GM23338 (cell line): ENCODE measurements at regions not wholly inside any gene's neighbourhood (a gene's known extent, or its start where the extent isn't known, plus 50 kb on each side); places are given as distances from the start of the nearest gene placed in this dataset.
A peak's percentile ranks its signal among the peaks of the same experiment; 100 is the strongest.

Experiments used
- ATAC-seq: fragments of 200-7000 bp; cut with Tn5 transposase; 3 replicates; pipeline ENCODE4 v1.9.1; 2020
- DNase-seq: peaks from one replicate; pipeline ENCODE4 v3.0.0-alpha.2; 2015; ENCODE audit warnings: low spot score
- H2AFZ ChIP-seq: fragments of 200-600 bp; sonication (generic); 2 replicates; pipeline ENCODE4 v1.8.0; 2016; ENCODE audit warnings: antibody characterized with exemption, mild to moderate bottlenecking, moderate library complexity
- H3F3A ChIP-seq: fragments of 200-600 bp; sonication (generic); replicated peaks from 2 replicates; pipeline ENCODE4 v1.8.0; 2017; ENCODE audit warnings: antibody characterized with exemption, mixed run types, low read depth
- H3K27ac ChIP-seq: fragments of 200-600 bp; sonication (generic); 2 replicates; pipeline ENCODE4 v1.6.1; 2016; ENCODE audit warnings: low read depth
- H3K27me3 ChIP-seq: fragments of 200-600 bp; sonication (generic); 2 replicates; pipeline ENCODE4 v1.8.0; 2016; ENCODE audit warnings: mild to moderate bottlenecking, mixed run types, moderate library complexity; ENCODE audit not compliant: insufficient read depth
- H3K36me3 ChIP-seq: fragments of 200-600 bp; sonication (generic); 2 replicates; pipeline ENCODE4 v1.8.0; 2016; ENCODE audit warnings: mild to moderate bottlenecking; ENCODE audit not compliant: insufficient read depth
- H3K4me1 ChIP-seq: fragments of 200-600 bp; sonication (generic); 2 replicates; pipeline ENCODE4 v1.8.0; 2016; ENCODE audit warnings: mild to moderate bottlenecking, moderate library complexity; ENCODE audit not compliant: insufficient read depth
- H3K4me2 ChIP-seq: fragments of 200-600 bp; sonication (generic); 2 replicates; pipeline ENCODE4 v1.7.1; 2017; ENCODE audit warnings: mixed run types
- H3K4me3 ChIP-seq: fragments of 200-600 bp; sonication (generic); 2 replicates; pipeline ENCODE4 v1.6.1; 2016; ENCODE audit warnings: mixed run types
- H3K79me2 ChIP-seq: fragments of 200-600 bp; sonication (generic); replicated peaks from 2 replicates; pipeline ENCODE4 v1.8.0; 2017; ENCODE audit warnings: mild to moderate bottlenecking; ENCODE audit not compliant: insufficient read depth
- H3K9me2 ChIP-seq: fragments of 200-600 bp; sonication (generic); 2 replicates; pipeline ENCODE4 v1.8.0; 2017; ENCODE audit not compliant: insufficient read depth
- H4K20me1 ChIP-seq: fragments of 200-600 bp; sonication (generic); replicated peaks from 2 replicates; pipeline ENCODE4 v1.8.0; 2017; ENCODE audit warnings: mild to moderate bottlenecking; ENCODE audit not compliant: insufficient read depth
- H3K27ac Mint-ChIP-seq: 2 replicates; pipeline ENCODE4 v1.8.0; 2020; ENCODE audit warnings: inconsistent platforms, mild to moderate bottlenecking, moderate library complexity, mixed read lengths
- H3K27me3 Mint-ChIP-seq: 3 replicates; pipeline ENCODE4 v1.8.0; 2022; ENCODE audit warnings: low read depth, mild to moderate bottlenecking, moderate library complexity, mixed read lengths, inconsistent platforms; ENCODE audit not compliant: insufficient read depth, poor library complexity
- H3K36me3 Mint-ChIP-seq: 3 replicates; pipeline ENCODE4 v1.8.0; 2021; ENCODE audit warnings: low read depth, mild to moderate bottlenecking, inconsistent platforms, moderate library complexity, mixed read lengths
- H3K4me1 Mint-ChIP-seq: 3 replicates; pipeline ENCODE4 v1.8.0; 2020; ENCODE audit warnings: mild to moderate bottlenecking, inconsistent platforms, mixed read lengths
- H3K4me3 Mint-ChIP-seq: 3 replicates; pipeline ENCODE4 v1.8.0; 2021; ENCODE audit warnings: moderate library complexity, mild to moderate bottlenecking, inconsistent platforms, mixed read lengths
- H3K9me3 Mint-ChIP-seq: 3 replicates; pipeline ENCODE4 v1.8.0; 2020; ENCODE audit warnings: moderate library complexity, mild to moderate bottlenecking, inconsistent platforms, mixed read lengths
- CREB1 ChIP-seq: fragments of 250-450 bp; sonication (Bioruptor Pico); IDR thresholded peaks from 2 replicates; pipeline ENCODE4 v1.5.0; 2020; ENCODE audit warnings: low read depth, mild to moderate bottlenecking, moderate library complexity
- EZH2 ChIP-seq: fragments of 200-600 bp; sonication (generic); IDR thresholded peaks from one replicate; pipeline ENCODE4 v1.8.0; 2017; ENCODE audit warnings: antibody characterized with exemption, mild to moderate bottlenecking, low read depth; ENCODE audit not compliant: unreplicated experiment
- EZH2phosphoT487 ChIP-seq: fragments of 200-600 bp; sonication (generic); IDR thresholded peaks from one replicate; pipeline ENCODE4 v1.8.1; 2018; ENCODE audit warnings: antibody characterized with exemption; ENCODE audit not compliant: unreplicated experiment
- NANOG ChIP-seq: IDR thresholded peaks from 2 replicates; pipeline ENCODE4 v1.6.1; 2016; ENCODE audit warnings: antibody characterized with exemption, borderline replicate concordance
- POLR2AphosphoS5 ChIP-seq: IDR thresholded peaks from 2 replicates; pipeline ENCODE4 v1.6.1; 2016; ENCODE audit warnings: antibody characterized with exemption, low read depth
- STAT1 ChIP-seq: IDR thresholded peaks from one replicate; pipeline ENCODE4 v1.6.1; 2016; ENCODE audit warnings: antibody characterized with exemption; ENCODE audit not compliant: unreplicated experiment
- ZNF114 ChIP-seq: fragments of 250-450 bp; sonication (Bioruptor Pico); IDR thresholded peaks from 2 replicates; pipeline ENCODE4 v1.5.0; 2020; ENCODE audit warnings: mild to moderate bottlenecking, moderate library complexity
- TF ChIP-seq, protein P1 (sequence below): fragments of 250-450 bp; sonication (Bioruptor Pico); IDR thresholded peaks from 2 replicates; pipeline ENCODE4 v1.5.0; 2020; ENCODE audit warnings: mild to moderate bottlenecking, moderate library complexity
- TF ChIP-seq, protein P2 (sequence below): IDR thresholded peaks from one replicate; pipeline ENCODE4 v1.6.1; 2018; ENCODE audit warnings: antibody characterized with exemption; ENCODE audit not compliant: unreplicated experiment

DNA sequence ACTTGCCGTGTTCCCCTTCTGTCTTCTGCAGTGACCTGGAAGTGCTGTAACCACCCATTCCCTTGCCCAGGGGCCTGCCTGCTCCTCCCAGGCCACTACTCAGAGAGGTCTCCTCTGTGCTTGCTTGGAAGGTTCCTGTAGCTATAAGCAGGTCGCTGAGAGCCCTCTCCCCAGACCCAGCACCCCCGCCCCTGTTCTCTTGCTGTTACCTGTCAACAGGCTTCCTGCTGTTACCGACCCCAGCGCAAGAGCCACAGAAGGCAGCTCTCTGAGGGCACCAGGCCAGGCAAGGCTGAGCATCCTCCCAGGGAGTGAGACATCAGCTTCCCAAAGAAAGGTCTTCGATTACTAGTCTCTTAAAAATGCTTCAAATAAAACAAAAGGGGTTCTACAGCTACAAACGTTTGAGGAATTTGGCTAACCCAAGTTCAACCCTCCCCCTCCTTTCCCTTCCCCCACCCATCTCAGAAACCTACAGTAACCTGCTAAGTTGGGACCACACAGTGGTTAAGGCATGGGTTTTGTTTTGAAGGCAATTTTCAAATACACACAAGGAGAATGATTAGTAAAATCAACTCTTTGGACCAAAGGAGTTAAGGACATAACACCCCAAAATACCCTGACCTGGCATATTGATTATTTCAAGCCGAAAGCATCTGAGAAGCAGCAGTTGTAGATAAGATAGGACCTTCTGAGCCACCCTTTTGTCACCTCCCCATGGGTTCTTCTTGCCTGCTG is 74.9 kb upstream of the MFGE8 start:
- TF ChIP-seq, protein P1, sequence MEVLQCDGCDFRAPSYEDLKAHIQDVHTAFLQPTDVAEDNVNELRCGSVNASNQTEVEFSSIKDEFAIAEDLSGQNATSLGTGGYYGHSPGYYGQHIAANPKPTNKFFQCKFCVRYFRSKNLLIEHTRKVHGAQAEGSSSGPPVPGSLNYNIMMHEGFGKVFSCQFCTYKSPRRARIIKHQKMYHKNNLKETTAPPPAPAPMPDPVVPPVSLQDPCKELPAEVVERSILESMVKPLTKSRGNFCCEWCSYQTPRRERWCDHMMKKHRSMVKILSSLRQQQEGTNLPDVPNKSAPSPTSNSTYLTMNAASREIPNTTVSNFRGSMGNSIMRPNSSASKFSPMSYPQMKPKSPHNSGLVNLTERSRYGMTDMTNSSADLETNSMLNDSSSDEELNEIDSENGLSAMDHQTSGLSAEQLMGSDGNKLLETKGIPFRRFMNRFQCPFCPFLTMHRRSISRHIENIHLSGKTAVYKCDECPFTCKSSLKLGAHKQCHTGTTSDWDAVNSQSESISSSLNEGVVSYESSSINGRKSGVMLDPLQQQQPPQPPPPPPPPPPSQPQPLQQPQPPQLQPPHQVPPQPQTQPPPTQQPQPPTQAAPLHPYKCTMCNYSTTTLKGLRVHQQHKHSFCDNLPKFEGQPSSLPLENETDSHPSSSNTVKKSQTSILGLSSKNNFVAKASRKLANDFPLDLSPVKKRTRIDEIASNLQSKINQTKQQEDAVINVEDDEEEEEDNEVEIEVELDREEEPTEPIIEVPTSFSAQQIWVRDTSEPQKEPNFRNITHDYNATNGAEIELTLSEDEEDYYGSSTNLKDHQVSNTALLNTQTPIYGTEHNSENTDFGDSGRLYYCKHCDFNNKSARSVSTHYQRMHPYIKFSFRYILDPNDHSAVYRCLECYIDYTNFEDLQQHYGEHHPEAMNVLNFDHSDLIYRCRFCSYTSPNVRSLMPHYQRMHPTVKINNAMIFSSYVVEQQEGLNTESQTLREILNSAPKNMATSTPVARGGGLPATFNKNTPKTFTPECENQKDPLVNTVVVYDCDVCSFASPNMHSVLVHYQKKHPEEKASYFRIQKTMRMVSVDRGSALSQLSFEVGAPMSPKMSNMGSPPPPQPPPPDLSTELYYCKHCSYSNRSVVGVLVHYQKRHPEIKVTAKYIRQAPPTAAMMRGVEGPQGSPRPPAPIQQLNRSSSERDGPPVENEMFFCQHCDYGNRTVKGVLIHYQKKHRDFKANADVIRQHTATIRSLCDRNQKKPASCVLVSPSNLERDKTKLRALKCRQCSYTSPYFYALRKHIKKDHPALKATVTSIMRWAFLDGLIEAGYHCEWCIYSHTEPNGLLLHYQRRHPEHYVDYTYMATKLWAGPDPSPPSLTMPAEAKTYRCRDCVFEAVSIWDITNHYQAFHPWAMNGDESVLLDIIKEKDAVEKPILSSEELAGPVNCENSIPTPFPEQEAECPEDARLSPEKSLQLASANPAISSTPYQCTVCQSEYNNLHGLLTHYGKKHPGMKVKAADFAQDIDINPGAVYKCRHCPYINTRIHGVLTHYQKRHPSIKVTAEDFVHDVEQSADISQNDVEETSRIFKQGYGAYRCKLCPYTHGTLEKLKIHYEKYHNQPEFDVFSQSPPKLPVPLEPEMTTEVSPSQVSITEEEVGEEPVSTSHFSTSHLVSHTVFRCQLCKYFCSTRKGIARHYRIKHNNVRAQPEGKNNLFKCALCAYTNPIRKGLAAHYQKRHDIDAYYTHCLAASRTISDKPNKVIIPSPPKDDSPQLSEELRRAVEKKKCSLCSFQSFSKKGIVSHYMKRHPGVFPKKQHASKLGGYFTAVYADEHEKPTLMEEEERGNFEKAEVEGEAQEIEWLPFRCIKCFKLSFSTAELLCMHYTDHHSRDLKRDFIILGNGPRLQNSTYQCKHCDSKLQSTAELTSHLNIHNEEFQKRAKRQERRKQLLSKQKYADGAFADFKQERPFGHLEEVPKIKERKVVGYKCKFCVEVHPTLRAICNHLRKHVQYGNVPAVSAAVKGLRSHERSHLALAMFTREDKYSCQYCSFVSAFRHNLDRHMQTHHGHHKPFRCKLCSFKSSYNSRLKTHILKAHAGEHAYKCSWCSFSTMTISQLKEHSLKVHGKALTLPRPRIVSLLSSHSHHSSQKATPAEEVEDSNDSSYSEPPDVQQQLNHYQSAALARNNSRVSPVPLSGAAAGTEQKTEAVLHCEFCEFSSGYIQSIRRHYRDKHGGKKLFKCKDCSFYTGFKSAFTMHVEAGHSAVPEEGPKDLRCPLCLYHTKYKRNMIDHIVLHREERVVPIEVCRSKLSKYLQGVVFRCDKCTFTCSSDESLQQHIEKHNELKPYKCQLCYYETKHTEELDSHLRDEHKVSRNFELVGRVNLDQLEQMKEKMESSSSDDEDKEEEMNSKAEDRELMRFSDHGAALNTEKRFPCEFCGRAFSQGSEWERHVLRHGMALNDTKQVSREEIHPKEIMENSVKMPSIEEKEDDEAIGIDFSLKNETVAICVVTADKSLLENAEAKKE = 0 out of 2 replicates have a peak, but pooled peaks have one; percentile 1
- 0 out of 2 replicates have a peak, but pooled peaks have one; percentile 44 for TF ChIP-seq POLR2AphosphoS5
- TF ChIP-seq NANOG = peak; percentile 16; the same call in 1 of the 2 replicates
- TF ChIP-seq EZH2phosphoT487 = no peak
- H3F3A ChIP-seq = peaks cover 12% of the 10 kb centered on the region; the same call in 1 of the 2 replicates
- no peaks in the 10 kb centered on the region for H3K27me3 ChIP-seq
- no peaks in the 10 kb centered on the region for H3K9me2 ChIP-seq
- H3K4me1 ChIP-seq = peaks cover 56% of the 10 kb centered on the region
- H3K27me3 Mint-ChIP-seq = peaks cover 24% of the 10 kb centered on the region
- peaks cover 5% of the 10 kb centered on the region; the same call in 1 of the 3 replicates for H3K36me3 Mint-ChIP-seq
- ATAC-seq (peak; percentile 33), DNase-seq (peak; percentile 86)
- H3K4me3 ChIP-seq = peak overlapping the region; percentile 39; the same call in 1 of the 2 replicates
- no peaks in the 10 kb centered on the region; the same call in 1 of the 3 replicates for H3K9me3 Mint-ChIP-seq
- peak overlapping the region; percentile 55 for H3K4me3 Mint-ChIP-seq
- H3K4me2 ChIP-seq = peak overlapping the region; percentile 65
- H3K79me2 ChIP-seq = no peaks in the 10 kb centered on the region
- H2AFZ ChIP-seq = no peak overlapping the region
- peak overlapping the region; percentile 99 for H3K27ac ChIP-seq
- peak overlapping the region; percentile 99 for H3K27ac Mint-ChIP-seq
- no peaks in the 10 kb centered on the region for H3K36me3 ChIP-seq
- peaks cover 82% of the 10 kb centered on the region for H3K4me1 Mint-ChIP-seq
- H4K20me1 ChIP-seq = no peaks in the 10 kb centered on the region

DNA sequence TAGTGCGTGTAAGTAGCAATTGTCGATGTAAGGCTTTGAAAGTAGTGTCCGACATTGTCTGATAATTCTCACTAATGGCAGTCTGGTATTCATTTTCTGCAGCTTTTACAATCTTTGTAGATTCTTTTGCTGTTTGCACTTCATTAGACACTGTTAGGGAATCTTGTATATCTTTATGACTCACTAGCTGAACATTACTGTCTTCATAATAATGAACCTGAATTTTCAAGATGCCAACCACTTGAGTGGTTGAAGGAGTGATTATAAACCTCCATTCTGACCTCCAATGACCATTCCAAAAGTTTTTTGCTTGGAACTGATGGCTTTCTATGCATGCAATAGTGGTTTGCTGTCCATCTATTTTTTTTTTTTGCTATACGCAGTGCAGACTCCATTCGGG is 76.4 kb upstream of the MFGE8 start:
- Histone ChIP-seq H3K36me3 (no peaks in the 10 kb centered on the region), H4K20me1 (no peaks in the 10 kb centered on the region), H3K4me3 (no peak overlapping the region), H2AFZ (no peak overlapping the region), H3F3A (peaks cover 21% of the 10 kb centered on the region; the same call in 1 of the 2 replicates), H3K27me3 (no peaks in the 10 kb centered on the region), H3K27ac (no peak overlapping the region), H3K9me2 (no peaks in the 10 kb centered on the region), H3K4me1 (peaks cover 59% of the 10 kb centered on the region), H3K4me2 (no peak overlapping the region), H3K79me2 (0 out of 2 replicates have a peak, but pooled peaks cover 4% of the 10 kb centered on the region)
- H3K27me3 Mint-ChIP-seq = peaks cover 19% of the 10 kb centered on the region
- H3K4me3 Mint-ChIP-seq = no peak overlapping the region
- H3K4me1 Mint-ChIP-seq = peaks cover 88% of the 10 kb centered on the region
- DNase-seq (no peak), ATAC-seq (no peak)
- H3K9me3 Mint-ChIP-seq = no peaks in the 10 kb centered on the region; the same call in 1 of the 3 replicates
- H3K27ac Mint-ChIP-seq = no peak overlapping the region; the same call in 1 of the 2 replicates
- H3K36me3 Mint-ChIP-seq = peaks cover 8% of the 10 kb centered on the region; the same call in 2 of the 3 replicates
- TF ChIP-seq ZNF114 (CRISPR knock-in tag) = no peak
- TF ChIP-seq, protein P2, sequence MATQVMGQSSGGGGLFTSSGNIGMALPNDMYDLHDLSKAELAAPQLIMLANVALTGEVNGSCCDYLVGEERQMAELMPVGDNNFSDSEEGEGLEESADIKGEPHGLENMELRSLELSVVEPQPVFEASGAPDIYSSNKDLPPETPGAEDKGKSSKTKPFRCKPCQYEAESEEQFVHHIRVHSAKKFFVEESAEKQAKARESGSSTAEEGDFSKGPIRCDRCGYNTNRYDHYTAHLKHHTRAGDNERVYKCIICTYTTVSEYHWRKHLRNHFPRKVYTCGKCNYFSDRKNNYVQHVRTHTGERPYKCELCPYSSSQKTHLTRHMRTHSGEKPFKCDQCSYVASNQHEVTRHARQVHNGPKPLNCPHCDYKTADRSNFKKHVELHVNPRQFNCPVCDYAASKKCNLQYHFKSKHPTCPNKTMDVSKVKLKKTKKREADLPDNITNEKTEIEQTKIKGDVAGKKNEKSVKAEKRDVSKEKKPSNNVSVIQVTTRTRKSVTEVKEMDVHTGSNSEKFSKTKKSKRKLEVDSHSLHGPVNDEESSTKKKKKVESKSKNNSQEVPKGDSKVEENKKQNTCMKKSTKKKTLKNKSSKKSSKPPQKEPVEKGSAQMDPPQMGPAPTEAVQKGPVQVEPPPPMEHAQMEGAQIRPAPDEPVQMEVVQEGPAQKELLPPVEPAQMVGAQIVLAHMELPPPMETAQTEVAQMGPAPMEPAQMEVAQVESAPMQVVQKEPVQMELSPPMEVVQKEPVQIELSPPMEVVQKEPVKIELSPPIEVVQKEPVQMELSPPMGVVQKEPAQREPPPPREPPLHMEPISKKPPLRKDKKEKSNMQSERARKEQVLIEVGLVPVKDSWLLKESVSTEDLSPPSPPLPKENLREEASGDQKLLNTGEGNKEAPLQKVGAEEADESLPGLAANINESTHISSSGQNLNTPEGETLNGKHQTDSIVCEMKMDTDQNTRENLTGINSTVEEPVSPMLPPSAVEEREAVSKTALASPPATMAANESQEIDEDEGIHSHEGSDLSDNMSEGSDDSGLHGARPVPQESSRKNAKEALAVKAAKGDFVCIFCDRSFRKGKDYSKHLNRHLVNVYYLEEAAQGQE = no peak
- no peak for TF ChIP-seq CREB1 (CRISPR knock-in tag)
- TF ChIP-seq STAT1 = no peak
- TF ChIP-seq NANOG = no peak
- no peak for TF ChIP-seq EZH2
